IPS DF 4.7 (cell line): ENCODE measurements at regions not wholly inside any gene's neighbourhood (a gene's known extent, or its start where the extent isn't known, plus 50 kb on each side); places are given as distances from the start of the nearest gene placed in this dataset.
"Not testable (repeated sequence)": the region's sequence is repeated elsewhere in the genome, so short reads cannot be mapped to it uniquely, and the experiment has no call there.

Experiments used
- DNase-seq: peaks from one replicate; pipeline ENCODE4 v3.0.0-alpha.2; 2013; ENCODE audit warnings: low spot score; ENCODE audit errors: extremely low read depth

DNA sequence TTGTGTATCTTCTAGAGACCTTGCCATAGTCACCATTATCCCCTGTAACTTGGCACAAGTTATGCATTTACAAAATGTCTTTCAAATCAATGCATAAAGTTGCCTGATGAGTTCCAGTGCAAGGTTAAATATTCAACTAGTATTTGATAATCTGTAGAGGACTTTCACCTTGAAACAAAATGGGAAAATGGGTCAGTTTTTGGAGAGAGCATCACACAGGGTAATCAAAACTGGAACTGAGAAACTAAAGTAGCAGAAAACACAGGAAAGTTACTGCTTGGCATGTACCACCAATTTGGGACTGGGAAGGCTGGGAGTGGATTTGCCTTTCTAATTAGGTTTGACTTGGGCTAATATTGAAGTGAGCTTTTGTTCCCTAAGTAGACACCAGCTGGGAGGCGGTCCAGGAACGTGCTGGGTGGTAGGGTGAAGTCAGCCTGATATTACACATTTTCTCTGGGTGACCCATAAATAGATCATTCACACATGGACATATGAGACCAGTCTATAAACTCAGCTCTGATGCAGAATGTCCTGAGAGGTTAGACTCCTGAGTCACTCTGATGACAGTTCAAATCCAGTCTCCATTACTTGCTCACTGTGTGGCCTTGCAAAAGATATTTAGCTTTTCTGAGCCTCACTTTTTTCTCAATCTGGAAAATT, 152.3 kb downstream of the PCTP start:
- no peak for DNase-seq

- no peak for DNase-seq
Observed at GRCh38 chr17:55909776-55910175, 158.9 kb downstream of the PCTP start.

DNA sequence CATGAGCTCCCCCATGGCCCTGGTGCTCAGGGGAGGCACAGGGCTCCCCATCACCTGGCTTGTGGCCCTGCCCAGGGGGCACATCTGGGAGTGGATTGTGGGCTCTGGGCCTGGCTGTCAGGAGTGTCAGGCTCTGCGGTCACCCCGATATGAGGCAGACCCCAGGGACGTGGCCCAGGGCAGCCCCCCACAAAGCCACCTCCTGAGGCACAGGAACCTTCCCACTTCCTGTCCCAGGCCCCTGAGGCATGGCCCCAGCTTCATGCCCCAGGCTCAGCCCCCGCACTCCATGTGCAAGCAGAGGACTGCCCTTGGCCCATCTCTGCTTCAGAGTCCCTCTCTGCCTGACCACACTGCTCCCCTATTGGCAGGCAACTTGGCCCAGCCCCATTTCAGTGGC, 160.3 kb downstream of the PCTP start:
- DNase-seq = no peak

- DNase-seq = no peak
Observed at GRCh38 chr17:55925440-55925839, 174.6 kb downstream of the PCTP start.

DNA sequence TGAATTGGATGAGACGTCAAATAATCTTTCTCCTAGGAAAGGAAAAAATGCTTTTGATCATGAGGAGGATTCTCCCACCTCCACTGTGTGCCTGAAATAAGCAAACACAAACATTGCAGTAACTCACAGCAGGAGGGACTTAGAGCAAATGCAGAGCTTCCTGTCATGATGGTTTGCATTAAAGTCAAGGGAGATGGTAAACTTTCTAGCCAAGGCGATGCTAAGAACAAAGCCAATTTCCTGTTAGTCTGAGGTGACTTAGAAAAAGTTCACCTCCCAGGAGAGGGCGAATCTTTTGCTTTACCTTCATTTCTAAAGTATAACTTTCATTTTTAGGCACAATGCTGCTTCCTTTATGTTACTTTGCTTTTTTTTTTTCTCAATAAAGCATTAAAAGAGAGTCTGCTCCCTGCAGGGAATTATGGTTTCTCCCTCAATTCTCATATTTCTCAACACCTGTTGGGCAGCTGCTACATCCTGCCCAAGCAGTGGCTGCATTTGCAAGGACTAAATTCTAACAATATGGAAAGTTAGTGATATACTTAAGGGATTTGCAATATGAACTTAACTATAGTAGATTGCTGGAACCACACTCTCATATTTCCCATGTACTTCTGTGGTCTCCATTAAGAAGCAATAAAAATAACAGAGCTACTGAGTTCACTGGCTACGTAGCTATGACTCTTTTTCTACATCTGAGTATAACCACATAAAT, 175.6 kb downstream of the PCTP start:
- peak; percentile 38 for DNase-seq

DNA sequence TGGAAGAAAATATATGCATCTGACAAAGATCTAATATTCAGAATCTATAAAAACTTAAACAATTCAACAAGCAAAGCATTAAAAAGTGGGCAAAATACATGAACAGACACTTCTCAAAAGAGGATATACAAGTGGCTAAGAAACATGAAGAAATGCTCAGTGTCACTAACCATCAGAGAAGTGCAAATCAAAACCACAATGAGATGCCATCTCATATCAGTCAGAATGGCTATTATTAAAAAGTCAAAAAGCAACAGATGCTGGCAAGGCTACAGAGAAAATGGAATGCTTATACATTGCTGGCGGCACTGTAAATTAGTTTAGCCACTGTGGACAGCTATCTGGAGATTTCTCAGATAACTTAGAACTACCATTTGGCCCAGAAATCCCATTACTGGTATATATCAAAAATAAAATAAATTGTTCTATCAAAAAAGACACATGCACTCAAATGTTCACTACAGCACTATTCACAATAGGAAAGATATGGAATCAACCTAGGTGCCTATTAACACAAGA, 179.5 kb downstream of the PCTP start:
- no peak for DNase-seq

GRCh38 chr17:55931446-55931845, 180.6 kb downstream of the PCTP start:
- no peak for DNase-seq

GRCh38 chr17:55932973-55933372, 182.1 kb downstream of the PCTP start:
- DNase-seq = no peak

DNA sequence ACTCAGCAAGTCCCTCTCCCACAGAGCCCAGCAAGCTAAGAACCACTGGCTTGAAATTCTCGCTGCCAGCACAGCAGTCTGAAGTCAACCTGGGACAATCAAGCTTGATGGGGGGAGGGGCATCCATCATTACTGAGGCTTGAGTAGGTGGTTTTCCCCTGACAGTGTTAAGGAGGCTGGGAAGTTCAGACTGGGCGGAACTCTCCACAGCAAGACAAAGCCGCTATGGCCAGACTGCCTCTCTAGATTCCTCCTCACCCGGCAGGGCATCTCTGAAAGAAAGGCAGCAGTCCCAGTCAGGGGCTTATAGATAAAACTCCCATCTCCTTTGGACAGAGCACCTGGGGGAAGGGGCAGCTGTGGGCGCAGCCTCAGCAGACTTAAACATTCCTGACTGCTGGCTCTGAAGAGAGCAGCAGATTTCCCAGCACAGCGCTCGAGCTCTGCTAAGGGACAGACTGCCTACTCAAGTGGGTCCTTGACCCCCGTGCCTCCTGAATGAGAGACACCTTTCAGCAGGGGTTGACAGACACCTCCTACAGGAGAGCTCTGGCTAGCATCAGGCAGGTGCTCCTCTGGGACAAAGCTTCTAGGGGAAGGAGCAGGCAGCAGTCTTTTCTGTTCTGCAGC, 188.4 kb downstream of the PCTP start:
- not testable (repeated sequence) for DNase-seq

- no peak for DNase-seq
Observed at GRCh38 chr17:55959756-55960155, 193.5 kb upstream of the ANKFN1 start.

GRCh38 chr17:55961386-55961785, 191.9 kb upstream of the ANKFN1 start:
- DNase-seq = no peak

DNA sequence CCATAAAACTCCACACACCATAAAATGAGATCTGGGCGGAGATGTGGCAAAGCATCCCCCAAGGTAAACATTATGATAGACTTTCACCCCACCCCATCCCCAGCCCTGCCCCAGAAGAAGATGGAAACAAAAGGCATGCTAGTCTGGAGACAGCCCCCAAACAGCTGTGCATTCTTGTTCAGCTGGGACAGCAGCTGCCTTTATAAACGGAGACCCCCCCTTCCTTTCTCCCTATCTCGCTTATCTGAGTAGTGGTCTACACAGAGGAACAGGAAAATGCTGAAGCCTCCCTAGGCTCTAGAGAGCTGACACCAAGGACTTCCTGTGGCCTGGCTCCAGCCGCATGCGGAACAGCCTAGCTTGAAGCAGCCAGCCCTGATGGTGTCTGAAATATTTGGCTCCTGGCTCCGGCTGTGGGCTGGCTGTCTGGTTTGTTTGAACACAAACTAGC, 190.3 kb upstream of the ANKFN1 start:
- no peak for DNase-seq

DNA sequence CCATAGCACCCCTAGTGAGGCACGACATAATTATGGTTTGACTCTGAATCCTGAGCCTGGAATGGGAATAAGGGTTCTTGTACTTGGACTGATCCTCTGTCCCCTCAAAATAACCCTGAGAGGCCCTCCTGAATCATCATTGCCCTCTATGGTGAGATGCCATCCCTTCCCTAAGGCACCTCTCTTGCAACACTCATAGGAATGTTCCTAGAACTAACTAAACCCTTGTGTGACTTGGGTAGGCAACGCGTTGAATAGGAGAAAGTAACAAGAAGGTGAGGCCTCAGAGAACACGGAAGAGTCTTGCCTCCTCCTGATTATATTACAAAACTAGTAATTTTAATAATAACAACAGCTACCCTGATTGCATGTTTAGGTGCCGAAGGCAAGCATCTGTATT, 189.1 kb upstream of the ANKFN1 start:
- DNase-seq = no peak

DNA sequence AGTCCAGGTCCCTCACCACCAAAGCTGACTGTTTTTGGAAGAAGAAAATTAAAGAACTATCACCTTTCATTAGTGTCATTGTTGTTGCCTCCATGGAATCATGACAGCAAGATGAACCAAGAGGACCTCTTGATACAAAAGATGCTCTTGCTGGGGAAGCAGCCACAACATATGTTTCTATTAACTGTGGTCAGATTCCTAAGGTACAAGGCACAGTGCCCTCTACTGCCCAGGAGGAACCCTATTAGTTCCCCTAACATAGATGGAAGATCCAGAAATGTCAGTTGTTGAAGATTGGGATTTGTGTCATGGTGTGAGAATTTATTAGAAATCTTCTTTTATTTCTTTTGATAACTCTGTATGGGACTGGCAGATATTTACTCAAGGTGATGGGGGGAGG, 188.2 kb upstream of the ANKFN1 start:
- DNase-seq = no peak

- no peak for DNase-seq
Observed at GRCh38 chr17:55969562-55970324, 183.5 kb upstream of the ANKFN1 start.

- DNase-seq = no peak
Observed at GRCh38 chr17:55978578-55978977, 174.7 kb upstream of the ANKFN1 start.

DNA sequence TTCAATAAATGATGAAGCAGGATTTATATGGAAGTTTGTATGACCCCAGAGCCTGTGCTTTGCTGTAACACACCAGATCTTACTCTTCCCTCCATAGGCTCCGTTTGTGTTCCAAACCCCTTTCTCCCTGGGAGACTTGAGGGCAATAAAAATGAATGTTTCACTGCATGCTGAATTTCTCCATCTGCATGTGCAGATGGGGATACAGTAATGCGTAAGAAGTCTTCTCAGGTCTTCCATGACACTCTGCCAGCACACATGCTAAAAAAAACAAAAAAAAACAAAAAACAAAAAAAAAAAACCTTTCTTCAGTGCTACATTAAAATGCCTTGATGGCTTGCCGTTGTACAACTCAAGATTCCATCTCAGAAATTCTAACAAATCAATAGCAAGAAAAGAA, 170.2 kb upstream of the ANKFN1 start:
- DNase-seq = no peak

DNA sequence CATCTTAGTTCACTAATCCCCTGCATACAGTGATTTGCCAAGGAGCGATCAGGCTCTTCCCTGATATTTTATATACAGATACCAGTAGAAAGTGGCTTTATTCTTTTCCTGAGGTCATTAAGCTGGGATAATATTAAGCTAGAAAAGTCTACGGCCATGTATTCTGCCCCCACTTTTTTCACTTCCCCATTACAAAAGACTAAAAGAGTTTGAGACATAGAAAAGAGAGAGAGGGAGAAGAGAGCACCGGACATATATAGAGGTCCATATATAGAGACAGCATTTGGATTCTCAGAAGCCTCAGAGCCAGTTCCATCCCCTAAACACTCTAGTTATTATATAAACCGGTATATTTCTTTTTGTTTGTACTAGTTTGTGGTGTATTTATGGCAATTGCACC, 166.5 kb upstream of the ANKFN1 start:
- no peak for DNase-seq

GRCh38 chr17:55988861-55989260, 164.4 kb upstream of the ANKFN1 start:
- no peak for DNase-seq

DNA sequence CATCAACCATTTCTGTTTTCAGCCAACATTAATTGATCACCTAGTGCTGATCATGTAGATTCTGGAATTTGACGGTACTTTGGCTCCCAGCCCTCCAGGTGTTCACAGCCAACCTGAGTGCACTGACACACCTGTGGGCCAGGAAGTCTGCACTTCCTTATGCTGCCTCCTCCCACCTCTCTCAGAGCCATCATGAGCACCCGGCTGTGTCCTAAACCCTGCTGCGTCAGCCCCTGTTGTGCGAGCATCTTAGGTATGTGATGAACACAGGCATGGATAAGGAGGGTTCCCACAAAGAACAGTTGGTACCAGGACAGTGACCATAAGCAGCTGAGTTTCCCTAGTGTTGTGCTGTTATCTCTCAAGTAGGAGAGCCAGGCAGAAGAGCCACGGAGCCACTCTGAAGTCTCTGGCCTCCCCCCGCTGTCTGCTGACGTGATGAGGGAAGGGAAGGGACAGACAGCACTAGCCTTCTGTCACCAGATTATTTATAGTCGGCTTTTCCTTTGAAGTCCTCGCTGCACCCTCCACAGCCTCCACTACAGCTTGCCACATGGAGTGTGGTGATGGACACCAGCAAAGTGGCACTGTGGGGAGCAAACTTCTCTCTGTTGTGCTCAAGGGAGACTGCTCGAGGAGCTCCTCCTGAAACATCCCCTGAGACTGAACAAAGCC, 162.8 kb upstream of the ANKFN1 start:
- DNase-seq = no peak

DNA sequence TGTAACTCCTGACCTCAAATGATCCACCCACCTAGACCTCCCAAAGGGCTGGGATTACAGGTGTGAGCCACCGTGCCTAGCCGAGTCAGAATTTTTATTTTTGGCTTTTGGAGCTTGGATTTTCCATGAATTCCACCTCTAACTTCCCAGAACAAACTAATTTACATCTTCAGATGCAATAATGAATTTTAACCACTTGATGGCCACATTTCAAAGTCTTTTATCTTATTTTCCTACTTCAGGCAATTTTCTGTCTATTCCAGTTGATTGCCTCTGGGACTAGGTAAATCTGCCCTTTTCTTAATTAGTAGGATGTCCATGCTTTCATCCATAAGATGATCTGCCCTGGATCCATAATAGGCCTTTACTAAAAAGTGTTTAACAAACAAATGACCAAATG, 156.4 kb upstream of the ANKFN1 start:
- DNase-seq = no peak
